ENCODE measurements at regions not wholly inside any gene's neighbourhood (a gene's known extent, or its start where the extent isn't known, plus 50 kb on each side); places are given as distances from the start of the nearest gene placed in this dataset.

DNA sequence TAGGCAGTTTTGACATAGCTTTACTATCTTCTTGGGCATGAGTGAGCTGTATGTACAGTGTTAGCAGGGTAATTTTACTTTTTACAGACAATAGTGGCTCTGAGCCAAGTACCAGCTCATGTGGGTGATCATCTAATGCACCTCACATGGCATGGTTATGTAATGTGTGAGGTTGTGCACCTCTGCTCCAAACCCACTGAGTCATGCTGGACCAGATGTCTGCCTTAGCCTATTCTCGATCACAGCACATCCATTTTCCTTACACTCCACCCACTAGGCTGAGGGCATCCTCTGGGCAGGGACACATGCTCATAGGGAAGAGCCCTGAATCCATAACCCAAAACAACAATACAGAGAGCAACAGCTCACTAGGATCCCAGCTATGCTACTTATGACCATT is 71.6 kb upstream of the FBXL4 start:
- H3K4me1 Mint-ChIP-seq (ENCODE audit: low read depth): peaks cover 14% of the 10 kb centered on the region
- no peak overlapping the region for H3K4me3 Mint-ChIP-seq
- H3K27me3 Mint-ChIP-seq (ENCODE audit: insufficient read depth): peaks cover 4% of the 10 kb centered on the region; the same call in 1 of the 2 replicates
- H3K36me3 Mint-ChIP-seq (ENCODE audit: low read depth): no peaks in the 10 kb centered on the region
- TF ChIP-seq, protein P1, sequence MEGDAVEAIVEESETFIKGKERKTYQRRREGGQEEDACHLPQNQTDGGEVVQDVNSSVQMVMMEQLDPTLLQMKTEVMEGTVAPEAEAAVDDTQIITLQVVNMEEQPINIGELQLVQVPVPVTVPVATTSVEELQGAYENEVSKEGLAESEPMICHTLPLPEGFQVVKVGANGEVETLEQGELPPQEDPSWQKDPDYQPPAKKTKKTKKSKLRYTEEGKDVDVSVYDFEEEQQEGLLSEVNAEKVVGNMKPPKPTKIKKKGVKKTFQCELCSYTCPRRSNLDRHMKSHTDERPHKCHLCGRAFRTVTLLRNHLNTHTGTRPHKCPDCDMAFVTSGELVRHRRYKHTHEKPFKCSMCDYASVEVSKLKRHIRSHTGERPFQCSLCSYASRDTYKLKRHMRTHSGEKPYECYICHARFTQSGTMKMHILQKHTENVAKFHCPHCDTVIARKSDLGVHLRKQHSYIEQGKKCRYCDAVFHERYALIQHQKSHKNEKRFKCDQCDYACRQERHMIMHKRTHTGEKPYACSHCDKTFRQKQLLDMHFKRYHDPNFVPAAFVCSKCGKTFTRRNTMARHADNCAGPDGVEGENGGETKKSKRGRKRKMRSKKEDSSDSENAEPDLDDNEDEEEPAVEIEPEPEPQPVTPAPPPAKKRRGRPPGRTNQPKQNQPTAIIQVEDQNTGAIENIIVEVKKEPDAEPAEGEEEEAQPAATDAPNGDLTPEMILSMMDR (IDR thresholded peaks at IDR 0.05): no peak
- H3K9me3 Mint-ChIP-seq: no peaks in the 10 kb centered on the region
- H3K27ac Mint-ChIP-seq: no peak overlapping the region
- no peak for DNase-seq

DNA sequence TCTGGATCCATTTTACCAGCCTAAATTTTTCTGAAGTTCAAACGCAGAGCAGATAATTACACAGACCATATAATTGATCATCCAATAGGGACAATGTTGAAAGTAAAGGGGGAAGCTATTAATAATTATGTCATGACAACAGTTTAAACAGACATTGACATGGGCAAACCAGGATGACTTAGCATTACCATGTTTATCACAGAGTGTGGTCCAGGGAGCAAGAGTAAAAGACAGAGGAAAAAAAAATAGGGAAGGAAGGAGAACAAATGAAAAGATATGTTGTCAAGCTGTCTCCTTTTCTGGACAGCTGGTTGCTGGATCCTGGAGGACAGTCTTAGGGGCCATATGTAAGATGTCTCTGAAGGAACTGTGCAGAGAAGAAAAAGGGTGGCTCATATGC is 69.4 kb upstream of the FBXL4 start:
- peaks cover 34% of the 10 kb centered on the region for H3K4me1 Mint-ChIP-seq (ENCODE audit: low read depth)
- no peak for DNase-seq
- H3K9me3 Mint-ChIP-seq: no peaks in the 10 kb centered on the region
- TF ChIP-seq, protein P1 (IDR thresholded peaks at IDR 0.05): no peak
- H3K36me3 Mint-ChIP-seq (ENCODE audit: low read depth): no peaks in the 10 kb centered on the region
- H3K27me3 Mint-ChIP-seq (ENCODE audit: insufficient read depth): peaks cover 2% of the 10 kb centered on the region; the same call in 1 of the 2 replicates
- no peak overlapping the region for H3K27ac Mint-ChIP-seq
- no peak overlapping the region for H3K4me3 Mint-ChIP-seq

DNA sequence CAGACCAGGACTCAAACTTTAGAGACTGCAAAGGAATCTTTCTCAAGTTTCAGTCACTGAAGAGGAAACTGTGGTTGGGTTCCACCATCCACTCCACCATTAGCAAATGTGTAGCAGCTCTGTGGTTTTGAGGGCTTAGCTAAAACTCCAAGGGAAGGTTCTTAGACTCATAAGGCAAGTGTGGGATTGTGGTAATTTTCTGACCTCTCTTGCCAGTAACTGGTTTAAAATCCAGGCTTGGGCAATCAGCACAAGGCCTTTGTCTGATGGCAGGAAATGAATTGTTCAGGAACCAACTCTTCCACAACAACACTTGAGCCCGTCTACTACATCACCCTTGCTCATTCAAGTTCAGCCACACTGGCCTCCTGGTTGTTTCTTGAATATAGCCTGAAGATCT is 68.6 kb upstream of the FBXL4 start:
- TF ChIP-seq, protein P1 (IDR thresholded peaks at IDR 0.05): no peak
- no peak overlapping the region for H3K27ac Mint-ChIP-seq
- H3K9me3 Mint-ChIP-seq: no peaks in the 10 kb centered on the region
- H3K4me3 Mint-ChIP-seq: no peak overlapping the region
- peaks cover 34% of the 10 kb centered on the region for H3K4me1 Mint-ChIP-seq (ENCODE audit: low read depth)
- peak; percentile 27 for DNase-seq
- no peaks in the 10 kb centered on the region for H3K36me3 Mint-ChIP-seq (ENCODE audit: low read depth)
- peaks cover 2% of the 10 kb centered on the region; the same call in 1 of the 2 replicates for H3K27me3 Mint-ChIP-seq (ENCODE audit: insufficient read depth)

DNA sequence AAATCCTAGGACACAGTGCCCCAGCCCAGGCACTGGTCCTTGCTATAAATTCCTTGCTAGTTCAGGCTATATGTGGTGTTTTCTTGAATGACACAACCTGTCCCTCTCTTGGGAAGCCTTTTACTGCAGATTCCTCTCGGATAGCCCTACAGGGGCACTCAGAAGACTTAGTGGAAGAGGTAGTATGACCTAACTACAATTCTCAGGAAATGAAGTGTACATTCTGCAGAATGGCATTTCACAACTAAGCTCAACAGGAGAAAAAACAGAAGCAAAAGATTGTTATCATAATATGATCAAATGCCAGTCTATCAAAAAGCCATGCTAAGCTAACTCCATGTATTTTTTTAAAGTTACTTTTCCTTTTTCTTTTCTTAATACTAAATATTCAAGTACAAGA is 66.3 kb upstream of the FBXL4 start:
- Mint-ChIP-seq H3K4me3 (peak overlapping the region; percentile 59; the same call in 1 of the 2 replicates), H3K36me3 (ENCODE audit: low read depth) (no peaks in the 10 kb centered on the region), H3K27ac (peak overlapping the region; percentile 91), H3K4me1 (ENCODE audit: low read depth) (peaks cover 34% of the 10 kb centered on the region), H3K27me3 (ENCODE audit: insufficient read depth) (peaks cover 2% of the 10 kb centered on the region), H3K9me3 (no peaks in the 10 kb centered on the region)
- TF ChIP-seq, protein P1 (IDR thresholded peaks at IDR 0.05): no peak
- DNase-seq: peak; percentile 17

DNA sequence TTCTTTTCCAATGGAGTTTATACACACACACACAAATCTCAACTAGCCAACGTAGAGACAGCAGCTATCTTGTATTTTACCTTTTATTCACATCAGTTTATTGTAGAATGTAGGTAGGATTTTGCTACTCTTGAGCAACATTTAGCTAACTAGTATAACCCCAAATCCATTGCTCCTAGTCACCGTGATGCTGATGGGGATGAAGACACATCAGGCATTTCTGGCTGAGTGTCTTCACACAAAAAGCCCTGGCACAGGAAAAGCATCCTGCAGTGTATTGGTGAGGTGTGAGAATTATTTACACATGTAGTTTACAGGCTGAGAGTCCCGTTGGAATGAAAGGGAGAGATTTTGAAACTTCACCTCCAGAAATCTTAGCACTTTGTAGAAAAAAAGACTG is 65.9 kb upstream of the FBXL4 start:
- H3K4me1 Mint-ChIP-seq (ENCODE audit: low read depth): peaks cover 34% of the 10 kb centered on the region
- H3K36me3 Mint-ChIP-seq (ENCODE audit: low read depth): no peaks in the 10 kb centered on the region
- TF ChIP-seq, protein P1 (IDR thresholded peaks at IDR 0.05): no peak
- H3K4me3 Mint-ChIP-seq: peak overlapping the region; percentile 59
- no peaks in the 10 kb centered on the region for H3K9me3 Mint-ChIP-seq
- peak overlapping the region; percentile 91 for H3K27ac Mint-ChIP-seq
- H3K27me3 Mint-ChIP-seq (ENCODE audit: insufficient read depth): peaks cover 2% of the 10 kb centered on the region
- no peak for DNase-seq

DNA sequence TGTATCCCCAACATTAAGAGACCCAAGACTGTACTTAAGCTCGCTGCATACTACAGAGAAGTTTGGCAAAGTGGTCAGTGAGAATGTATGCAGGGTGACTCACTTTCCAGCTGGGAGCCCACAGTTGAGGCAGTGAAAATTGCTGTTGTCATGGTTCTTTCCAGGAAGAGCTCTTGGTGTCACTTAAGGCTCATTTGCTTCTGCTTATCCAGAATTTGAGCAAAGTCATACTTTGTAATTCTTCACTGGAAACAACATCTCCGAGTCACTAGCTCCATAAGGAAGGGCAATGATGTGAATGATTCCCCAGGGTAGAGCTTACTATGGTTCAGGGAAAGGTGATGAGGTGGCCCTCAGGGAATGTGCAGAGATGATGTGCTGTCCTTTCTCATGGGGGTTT is 65.4 kb upstream of the FBXL4 start:
- Mint-ChIP-seq H3K9me3 (no peaks in the 10 kb centered on the region), H3K27ac (peak overlapping the region; percentile 91), H3K27me3 (ENCODE audit: insufficient read depth) (peaks cover 2% of the 10 kb centered on the region), H3K4me1 (ENCODE audit: low read depth) (peaks cover 34% of the 10 kb centered on the region), H3K36me3 (ENCODE audit: low read depth) (no peaks in the 10 kb centered on the region), H3K4me3 (peak overlapping the region; percentile 59)
- DNase-seq: peak; percentile 89
- TF ChIP-seq, protein P1 (IDR thresholded peaks at IDR 0.05): no peak
